Activated T-cell treated with anti-CD3 and anti-CD28 coated beads for 48 hours (primary cell): ENCODE measurements at regions not wholly inside any gene's neighbourhood (a gene's known extent, or its start where the extent isn't known, plus 50 kb on each side); places are given as distances from the start of the nearest gene placed in this dataset.

Experiments
- DNase-seq: peaks from one replicate; pipeline ENCODE4 v3.0.0-alpha.2; 2020; ENCODE audit warnings: low read depth

DNA sequence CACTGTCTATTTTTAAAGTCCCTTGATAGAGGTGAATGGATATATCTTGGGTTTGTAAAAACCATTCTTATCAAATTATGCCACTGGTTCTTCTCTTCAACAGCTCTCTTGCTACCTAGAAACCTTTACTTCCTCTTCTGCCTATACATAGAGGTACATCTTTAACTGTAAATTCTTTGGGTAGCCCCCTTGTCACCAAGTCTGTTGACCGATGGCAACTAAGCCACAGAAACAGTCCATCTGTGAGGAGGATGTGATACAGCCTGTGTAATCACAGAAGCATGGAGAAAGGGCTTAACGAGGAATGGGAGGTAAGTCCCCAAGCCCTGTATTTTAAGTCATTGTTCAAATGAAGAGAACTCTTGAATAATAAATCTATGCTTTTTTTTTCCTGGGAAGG, 246.5 kb upstream of the MDFIC2 start:
- DNase-seq, result no peak

DNA sequence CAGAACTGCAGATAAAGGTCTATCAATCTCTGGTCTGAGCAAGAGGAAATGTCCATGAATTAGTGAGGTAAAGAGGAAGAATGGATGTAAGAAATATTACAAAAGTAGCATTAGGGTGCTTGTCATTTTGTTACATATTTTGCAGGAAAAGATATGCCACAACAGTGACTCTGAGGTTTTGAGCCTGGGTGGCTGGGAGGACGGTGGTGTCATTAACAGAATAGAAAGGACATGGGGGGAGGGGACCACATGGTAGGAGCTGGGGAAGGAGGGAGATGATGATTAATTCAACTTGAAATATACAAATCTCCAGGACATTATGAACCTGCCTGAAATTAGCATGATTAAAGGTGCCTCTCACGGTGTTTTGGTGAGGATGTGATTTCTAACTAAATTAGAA, 245.5 kb upstream of the MDFIC2 start:
- DNase-seq, result no peak

DNA sequence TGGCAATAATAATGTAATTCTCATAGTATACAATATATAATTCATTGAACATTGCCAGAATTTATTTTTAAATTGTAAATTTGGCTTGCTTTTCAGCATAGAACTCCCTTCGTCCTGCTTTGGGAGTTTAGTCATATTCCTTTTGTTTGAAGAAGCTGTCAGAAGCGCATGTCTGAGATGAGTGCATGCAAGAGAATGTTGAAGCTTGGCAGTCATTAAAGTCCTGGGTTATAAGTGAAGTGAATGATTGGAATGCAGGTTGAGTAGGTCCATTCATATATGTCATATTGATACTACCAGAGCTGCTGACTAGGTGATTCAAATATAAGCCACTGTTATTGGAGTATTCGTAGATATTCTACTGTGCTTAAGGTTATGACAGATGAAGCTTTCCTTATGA, 243.6 kb upstream of the MDFIC2 start:
- DNase-seq, result no peak

DNA sequence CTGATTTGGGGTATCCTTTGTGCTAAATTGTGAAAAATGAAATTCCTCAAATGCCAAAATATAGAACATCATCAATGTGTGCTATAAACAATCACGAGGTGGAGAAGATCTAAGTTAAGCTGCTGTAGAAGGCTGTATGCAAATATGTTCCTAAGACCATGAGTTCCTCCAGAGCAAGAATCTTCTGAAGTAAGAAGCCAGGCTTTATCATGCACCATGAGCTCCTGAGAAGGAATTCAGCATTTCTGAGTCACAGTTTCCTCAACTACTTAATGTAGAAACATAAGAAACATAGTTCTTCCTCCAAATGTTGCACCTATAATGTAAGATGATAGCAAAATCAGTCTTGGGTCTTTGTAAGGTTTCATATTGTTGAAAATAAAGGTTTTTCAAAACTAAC, 241.7 kb upstream of the MDFIC2 start:
- no peak for DNase-seq

DNA sequence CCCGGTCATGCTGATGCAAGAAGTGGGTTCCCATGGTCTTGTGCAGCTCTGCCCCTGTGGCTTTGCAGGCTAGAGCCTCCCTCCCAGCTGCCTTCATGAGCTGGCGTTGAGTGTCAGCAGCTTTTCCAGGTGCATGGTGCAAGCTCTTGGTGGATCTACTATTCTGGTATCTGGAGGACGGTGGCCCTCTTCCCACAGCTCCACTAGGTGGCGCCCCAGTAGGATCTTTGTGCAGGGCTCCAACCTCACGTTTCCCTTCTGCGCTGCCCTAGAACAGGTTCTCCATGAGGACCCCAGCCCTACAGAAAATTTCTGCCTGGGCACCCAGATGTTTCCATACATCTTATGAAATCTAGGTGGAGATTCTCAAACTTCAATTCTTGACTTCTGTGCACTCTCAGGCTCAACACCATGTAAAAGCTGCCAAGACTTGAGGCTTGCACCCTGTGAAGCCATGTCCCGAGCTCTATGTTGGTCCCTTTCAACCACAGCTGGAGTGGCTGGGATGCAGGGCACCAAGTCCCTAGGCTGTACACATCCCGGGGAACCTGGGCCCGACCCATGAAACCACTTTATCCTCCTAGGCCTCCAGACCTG, 238.4 kb upstream of the MDFIC2 start:
- peak; percentile 53 for DNase-seq

GRCh38 chr3:70546679-70547078, 234.2 kb upstream of the MDFIC2 start:
- no peak for DNase-seq

DNA sequence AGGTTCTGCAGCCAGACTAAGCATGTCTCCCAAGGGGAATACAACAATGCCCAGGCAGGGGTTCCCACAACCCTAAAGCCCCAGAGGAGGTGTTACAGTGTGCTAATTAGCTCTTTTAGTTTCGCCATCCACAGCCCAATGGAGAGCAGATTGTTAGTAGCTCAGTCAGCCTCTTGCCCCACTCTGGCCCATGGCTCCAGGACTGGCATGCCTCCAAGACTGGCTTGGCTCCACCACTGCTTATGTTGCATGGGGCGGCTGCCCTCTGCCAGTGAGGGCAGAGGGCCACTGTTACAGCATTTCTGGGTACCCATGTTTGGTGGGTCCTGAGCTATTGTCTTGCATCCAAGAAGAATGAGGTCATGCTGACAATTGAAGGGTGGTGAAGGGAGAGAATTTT, 231.1 kb upstream of the MDFIC2 start:
- DNase-seq, result no peak

DNA sequence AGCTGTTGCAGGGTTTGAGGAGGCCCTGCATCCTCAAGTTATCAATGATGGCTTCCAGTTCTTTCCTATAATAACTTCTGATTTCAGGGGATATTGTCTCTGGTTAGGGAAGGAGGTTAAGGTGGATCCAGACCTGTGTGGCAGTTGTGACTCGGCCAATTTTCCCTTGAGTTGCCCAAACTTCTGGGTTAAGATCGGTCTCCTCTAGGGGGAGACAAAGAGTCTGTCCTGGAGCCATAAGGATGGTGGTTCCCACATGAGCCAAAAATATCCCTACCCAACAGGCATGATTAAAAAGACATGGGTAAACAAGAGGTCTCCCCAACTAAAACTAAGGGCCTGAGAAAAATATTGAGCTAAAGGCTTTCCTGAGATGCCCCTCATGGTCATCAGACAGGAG, 227.5 kb upstream of the MDFIC2 start:
- no peak for DNase-seq

- DNase-seq, result no peak
Observed at GRCh38 chr3:70532806-70533205, 220.4 kb upstream of the MDFIC2 start.

GRCh38 chr3:70531838-70532489, 219.5 kb upstream of the MDFIC2 start:
- DNase-seq, result no peak

GRCh38 chr3:70531063-70531657, 218.7 kb upstream of the MDFIC2 start:
- DNase-seq, result no peak

DNA sequence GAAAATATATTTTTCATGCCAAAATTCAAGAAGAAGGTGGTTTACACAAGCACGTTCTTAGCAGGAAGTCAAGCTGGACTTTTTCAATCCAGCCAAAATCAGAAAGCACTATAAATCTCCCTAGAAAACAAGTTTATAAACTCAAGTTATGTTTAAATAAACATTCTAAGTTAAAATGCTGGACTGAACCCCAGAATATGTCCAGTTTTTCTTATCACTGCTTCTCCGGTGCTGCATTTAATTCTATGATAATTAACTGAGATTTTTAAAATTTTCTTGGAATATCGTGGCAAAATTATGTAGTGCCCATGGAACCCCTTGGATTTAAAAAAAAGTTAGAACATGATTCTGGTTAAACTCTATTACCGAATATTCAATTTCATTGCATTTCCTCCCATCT, 218.2 kb upstream of the MDFIC2 start:
- DNase-seq, result no peak

GRCh38 chr3:70527026-70527425, 214.6 kb upstream of the MDFIC2 start:
- DNase-seq, result no peak

GRCh38 chr3:70519913-70520659, 207.6 kb upstream of the MDFIC2 start:
- no peak for DNase-seq

- DNase-seq, result no peak
Observed at GRCh38 chr3:70519026-70519425, 206.6 kb upstream of the MDFIC2 start.

- DNase-seq, result no peak
Observed at GRCh38 chr3:70518356-70518755, 205.9 kb upstream of the MDFIC2 start.

GRCh38 chr3:70517124-70517890, 204.9 kb upstream of the MDFIC2 start:
- no peak for DNase-seq

GRCh38 chr3:70516076-70516475, 203.6 kb upstream of the MDFIC2 start:
- DNase-seq, result no peak

DNA sequence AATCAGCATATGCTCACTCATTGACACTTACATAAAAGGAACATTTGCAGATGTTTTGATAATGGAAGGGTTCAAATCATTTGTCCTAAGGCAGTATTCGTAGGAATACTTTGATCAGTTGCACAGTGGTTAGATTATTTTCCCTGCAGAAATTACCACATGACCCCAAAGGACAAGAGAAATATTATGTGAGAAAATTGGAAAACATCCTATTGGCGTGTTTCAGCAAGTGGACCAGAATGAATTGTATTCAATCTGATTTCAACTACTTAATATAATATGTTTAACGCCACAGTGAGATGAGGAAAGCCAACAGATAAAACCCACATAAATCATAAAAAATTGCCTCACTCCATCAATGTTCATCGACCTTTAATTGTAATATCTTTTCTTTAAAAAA, 195.0 kb upstream of the MDFIC2 start:
- no peak for DNase-seq

DNA sequence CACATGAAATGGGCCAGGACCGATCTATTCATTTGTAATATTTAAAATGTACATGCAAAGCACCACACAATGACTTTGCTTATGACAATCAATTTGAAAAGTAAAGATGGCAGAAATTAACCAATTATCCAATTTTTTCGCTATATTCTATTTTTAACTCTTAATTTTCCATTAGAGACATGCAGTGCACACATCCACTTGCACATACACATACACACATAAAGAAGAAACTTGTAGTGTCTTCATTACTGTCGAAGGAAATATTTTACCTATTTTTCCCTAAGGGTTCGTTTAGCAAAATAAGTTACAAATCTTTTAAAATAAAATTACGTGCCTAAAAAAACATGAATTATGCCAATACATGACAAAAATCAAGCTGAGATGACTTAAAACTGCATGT, 194.3 kb upstream of the MDFIC2 start:
- no peak for DNase-seq

- DNase-seq, result no peak
Observed at GRCh38 chr3:70501561-70501960, 189.1 kb upstream of the MDFIC2 start.

GRCh38 chr3:70488816-70489215, 176.4 kb upstream of the MDFIC2 start:
- DNase-seq, result no peak
